ENCODE measurements at regions not wholly inside any gene's neighbourhood (a gene's known extent, or its start where the extent isn't known, plus 50 kb on each side); places are given as distances from the start of the nearest gene placed in this dataset.

GRCh38 chr14:66131111-66131510 lies 355.1 kb upstream of the CCDC196 start:
- FAIRE-seq, result no peak

GRCh38 chr14:66133666-66134065 lies 352.5 kb upstream of the CCDC196 start:
- no peak for DNase-seq (ENCODE audit: extremely low spot score, insufficient read length, low read depth)
- no peak for FAIRE-seq

More at GRCh38 chr14:66131111-66131510, 355.1 kb upstream of the CCDC196 start:
- DNase-seq (ENCODE audit: extremely low spot score, insufficient read length, low read depth), result no peak

GRCh38 chr14:66135831-66136230 lies 350.3 kb upstream of the CCDC196 start:
- DNase-seq (ENCODE audit: extremely low spot score, insufficient read length, low read depth) (no peak), FAIRE-seq (no peak)

DNA sequence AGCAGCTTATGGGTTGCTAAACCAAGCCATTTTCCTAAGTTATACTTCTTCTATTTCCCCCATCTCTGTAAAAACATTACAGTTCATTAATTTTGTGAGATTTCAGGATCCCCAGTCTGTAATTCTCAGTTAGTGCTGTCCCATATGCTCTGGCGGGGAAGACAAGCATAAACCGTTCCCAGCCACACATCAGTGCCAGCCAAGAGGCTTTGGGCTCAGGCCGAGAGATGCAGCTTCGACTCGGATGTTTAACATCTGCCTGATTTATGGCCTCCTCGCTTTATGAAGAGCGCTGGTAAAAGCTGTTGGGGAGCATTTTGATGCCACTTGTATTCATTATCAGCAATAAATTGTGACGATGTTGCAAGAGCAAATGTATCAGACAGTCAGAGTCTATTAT lies 349.1 kb upstream of the CCDC196 start:
- DNase-seq (ENCODE audit: extremely low spot score, insufficient read length, low read depth) (no peak), FAIRE-seq (no peak)

DNA sequence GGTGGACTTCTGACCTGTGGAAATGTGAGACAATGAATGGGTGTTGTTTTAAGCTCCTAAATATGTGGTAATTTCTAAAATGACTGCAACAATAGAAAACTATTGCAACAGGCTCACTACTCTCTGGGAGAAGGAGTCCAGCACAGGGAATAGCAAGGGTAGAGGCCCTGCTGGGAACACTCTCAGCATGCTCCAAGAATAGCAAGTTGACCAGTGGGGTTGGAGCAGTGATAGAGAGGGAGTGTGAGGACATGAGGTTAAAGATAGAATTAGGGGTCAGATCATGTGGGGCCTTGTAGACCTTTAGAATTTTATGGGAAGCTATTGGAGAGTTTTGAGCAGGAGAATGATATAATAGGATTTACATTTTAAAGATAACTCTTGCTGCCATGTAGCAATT lies 346.7 kb upstream of the CCDC196 start:
- FAIRE-seq (no peak), DNase-seq (ENCODE audit: extremely low spot score, insufficient read length, low read depth) (no peak)

DNA sequence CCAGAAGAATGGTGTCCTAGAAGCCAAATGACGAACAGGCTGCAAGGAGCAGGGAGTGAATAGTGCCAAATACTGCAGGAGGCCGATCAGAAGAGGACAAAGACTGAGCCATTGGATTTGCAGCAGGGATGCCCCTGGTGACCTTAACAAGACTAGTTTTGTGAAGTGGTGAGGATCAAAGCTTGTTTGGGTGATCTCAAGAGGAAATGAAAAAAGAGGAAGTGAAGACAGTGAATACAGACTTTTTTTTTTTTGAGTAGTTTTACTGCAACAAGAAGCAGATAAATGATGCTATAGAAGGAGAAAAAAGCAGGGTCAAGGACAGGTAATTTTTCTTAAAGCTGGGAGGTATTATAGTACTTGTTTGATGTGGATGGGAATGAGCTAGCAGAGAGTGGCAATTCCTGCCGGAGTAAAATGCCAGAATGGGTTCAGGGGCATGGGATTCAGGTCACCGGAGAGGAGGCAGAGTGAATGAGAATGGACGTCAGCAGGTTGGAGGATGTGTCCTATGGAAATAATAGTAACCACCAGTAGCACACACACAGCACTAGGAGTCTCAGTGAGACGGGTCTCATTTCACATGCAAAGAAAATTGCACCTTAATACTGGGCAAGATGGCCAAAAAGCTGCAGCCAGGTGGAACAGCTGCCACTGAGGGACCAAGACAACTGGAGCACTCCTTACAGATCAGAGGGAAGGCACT lies 345.8 kb upstream of the CCDC196 start:
- peak; percentile 78 for FAIRE-seq
- peak; percentile 50 for DNase-seq (ENCODE audit: extremely low spot score, insufficient read length, low read depth)

DNA sequence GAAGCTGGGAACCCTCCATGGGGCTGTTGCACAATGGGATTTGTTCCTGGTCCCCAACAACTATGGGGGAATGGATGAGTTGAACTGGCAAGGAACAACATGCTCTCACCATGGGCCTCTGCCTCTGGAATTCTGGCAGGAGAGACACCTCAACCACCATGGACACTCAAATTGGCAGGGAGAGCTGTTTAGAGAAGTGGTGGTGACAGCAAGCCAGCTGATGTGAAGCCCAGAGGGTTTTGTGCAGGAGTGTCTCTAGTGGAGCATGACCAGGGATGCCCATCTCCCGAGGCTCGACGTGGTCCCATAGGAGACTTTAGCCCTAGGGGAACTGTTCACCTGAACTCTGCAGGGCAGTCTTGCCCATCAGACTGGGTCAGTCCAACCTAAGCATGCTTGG lies 345.2 kb upstream of the CCDC196 start:
- DNase-seq (ENCODE audit: extremely low spot score, insufficient read length, low read depth) (no peak), FAIRE-seq (no peak)

DNA sequence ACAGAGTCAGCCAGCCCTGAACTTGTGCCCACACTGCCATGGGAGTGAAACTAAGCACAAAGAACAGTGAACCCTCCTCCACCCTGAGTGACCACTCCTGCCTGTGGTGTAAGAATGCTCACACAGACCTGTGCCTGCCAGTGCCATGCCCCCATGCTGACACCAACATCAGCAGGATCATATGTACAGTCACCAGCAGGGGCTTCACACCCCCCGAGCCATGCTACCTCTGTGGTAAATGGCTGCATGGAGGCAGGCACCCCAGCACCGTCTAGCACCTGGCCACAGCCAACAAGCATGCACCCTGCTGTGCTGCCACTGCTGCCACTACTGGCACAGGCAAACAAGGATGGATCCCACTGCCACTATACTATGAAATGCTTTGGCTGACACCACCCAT lies 344.4 kb upstream of the CCDC196 start:
- FAIRE-seq, result no peak
- no peak for DNase-seq (ENCODE audit: extremely low spot score, insufficient read length, low read depth)

DNA sequence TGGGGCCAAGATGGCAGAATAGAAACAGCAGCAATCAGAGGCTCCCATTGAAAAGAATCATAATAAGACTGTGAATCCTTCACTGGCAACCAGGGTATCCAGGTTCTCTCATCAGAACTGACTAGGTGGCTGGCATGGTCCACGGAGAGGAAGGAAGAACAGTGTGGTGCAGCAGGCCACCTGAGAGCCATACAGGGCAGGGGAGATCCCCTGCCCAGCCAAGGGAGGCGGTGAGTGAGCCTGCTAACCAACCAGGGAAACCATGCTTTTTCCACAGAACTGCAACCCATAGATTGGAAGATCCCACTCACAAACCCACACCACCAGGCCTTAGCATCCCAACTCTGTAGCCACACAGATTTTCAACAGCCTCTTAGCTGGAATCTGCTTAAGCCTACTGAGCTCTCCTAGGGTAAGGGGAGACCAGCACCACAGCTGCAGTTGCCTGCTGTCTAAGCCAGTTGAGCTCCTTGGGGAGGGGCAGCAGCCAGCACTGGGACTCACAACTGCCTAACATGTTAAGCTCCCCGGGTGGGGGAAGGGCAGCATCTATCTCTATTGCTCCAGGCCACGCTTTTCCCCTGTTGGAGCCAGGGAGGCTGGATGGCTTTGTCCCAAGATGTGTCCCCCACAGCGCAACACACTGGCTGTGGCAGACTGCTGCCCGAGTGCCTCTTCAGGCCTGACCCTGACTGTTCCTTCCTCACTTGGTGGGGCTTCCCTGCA lies 342.6 kb upstream of the CCDC196 start:
- DNase-seq (ENCODE audit: extremely low spot score, insufficient read length, low read depth), result no peak
- no peak for FAIRE-seq

- FAIRE-seq, result no peak
Measured at GRCh38 chr14:66152302-66152701, 333.9 kb upstream of the CCDC196 start.

GRCh38 chr14:66152747-66153146 lies 333.4 kb upstream of the CCDC196 start:
- no peak for DNase-seq (ENCODE audit: extremely low spot score, insufficient read length, low read depth)
- FAIRE-seq, result no peak

More at GRCh38 chr14:66152302-66152701, 333.9 kb upstream of the CCDC196 start:
- no peak for DNase-seq (ENCODE audit: extremely low spot score, insufficient read length, low read depth)

- no peak for FAIRE-seq
Measured at GRCh38 chr14:66163023-66163422, 323.1 kb upstream of the CCDC196 start.

GRCh38 chr14:66165337-66165736 lies 320.8 kb upstream of the CCDC196 start:
- DNase-seq (ENCODE audit: extremely low spot score, insufficient read length, low read depth), result no peak
- no peak for FAIRE-seq

More at GRCh38 chr14:66163023-66163422, 323.1 kb upstream of the CCDC196 start:
- no peak for DNase-seq (ENCODE audit: extremely low spot score, insufficient read length, low read depth)

DNA sequence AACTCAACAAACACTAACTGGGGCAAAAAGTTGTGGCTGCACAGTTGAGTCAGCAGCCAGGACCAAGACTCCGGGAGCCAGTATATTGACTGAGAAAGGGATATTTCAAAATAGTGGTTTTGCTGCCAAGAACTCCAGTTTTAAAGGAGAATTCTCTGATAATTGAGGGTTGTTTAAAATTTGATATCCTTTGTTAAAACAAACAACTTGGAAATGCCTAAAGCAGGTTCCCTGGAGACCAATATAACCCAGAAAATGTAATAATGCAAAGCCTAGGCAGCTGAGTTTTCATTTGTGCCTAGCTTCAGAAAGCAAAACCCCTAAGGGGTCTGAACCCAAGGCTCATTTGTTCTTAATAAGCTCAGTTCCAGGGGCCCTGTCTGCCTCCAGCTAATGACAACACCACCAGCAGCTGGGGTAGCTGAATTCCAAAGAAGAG lies 311.7 kb upstream of the CCDC196 start:
- DNase-seq (ENCODE audit: extremely low spot score, insufficient read length, low read depth), result no peak
- FAIRE-seq, result no peak

DNA sequence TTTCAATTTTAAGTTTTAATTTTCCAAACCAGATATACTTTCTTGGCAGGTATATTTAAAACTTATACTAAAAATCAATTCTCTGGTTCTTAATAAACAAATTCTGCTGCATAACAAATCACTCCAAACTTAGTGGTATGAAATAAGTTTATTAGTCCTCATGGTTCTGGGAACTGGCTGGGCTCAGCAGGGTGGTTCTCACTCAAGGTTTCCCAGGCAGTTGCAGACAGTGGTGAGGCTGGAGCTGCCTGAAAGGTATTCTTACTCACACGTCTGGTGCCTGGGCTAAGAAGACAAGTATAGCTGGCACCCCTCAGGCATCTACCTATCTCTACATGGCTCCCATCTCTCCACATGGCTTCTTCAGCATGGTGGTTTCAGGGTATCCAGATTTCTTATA lies 308.2 kb upstream of the CCDC196 start:
- FAIRE-seq (no peak), DNase-seq (ENCODE audit: extremely low spot score, insufficient read length, low read depth) (no peak)

DNA sequence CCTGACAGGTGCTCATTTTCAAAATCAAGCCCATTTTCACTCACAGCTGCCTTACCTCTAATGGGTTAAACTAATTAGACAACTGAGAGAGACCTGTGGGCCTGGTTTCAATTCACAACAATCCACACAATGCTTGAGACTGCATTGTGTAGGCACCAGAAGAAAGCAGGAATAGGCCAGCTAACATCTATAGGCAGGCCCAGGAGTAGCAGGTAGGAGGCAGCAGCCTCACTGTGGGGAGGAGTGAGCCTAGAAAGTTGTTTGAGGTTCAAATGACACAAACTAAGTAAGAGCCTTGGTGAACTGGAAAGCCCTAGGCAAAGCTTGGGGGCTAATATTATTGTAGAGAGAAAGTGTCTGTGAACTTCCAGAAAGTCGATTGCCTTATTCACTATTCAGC lies 289.5 kb upstream of the CCDC196 start:
- FAIRE-seq (no peak), DNase-seq (ENCODE audit: extremely low spot score, insufficient read length, low read depth) (no peak)

GRCh38 chr14:66197276-66197675 lies 288.9 kb upstream of the CCDC196 start:
- no peak for DNase-seq (ENCODE audit: extremely low spot score, insufficient read length, low read depth)
- no peak for FAIRE-seq

GRCh38 chr14:66206554-66206953 lies 279.6 kb upstream of the CCDC196 start:
- FAIRE-seq, result no peak
- DNase-seq (ENCODE audit: extremely low spot score, insufficient read length, low read depth), result no peak

- FAIRE-seq (no peak), DNase-seq (ENCODE audit: extremely low spot score, insufficient read length, low read depth) (no peak)
Measured at GRCh38 chr14:66216763-66217162, 269.4 kb upstream of the CCDC196 start.

- FAIRE-seq (no peak), DNase-seq (ENCODE audit: extremely low spot score, insufficient read length, low read depth) (no peak)
Measured at GRCh38 chr14:66219886-66220285, 266.3 kb upstream of the CCDC196 start.

- DNase-seq (ENCODE audit: extremely low spot score, insufficient read length, low read depth) (no peak), FAIRE-seq (no peak)
Measured at GRCh38 chr14:66224492-66225178, 261.5 kb upstream of the CCDC196 start.
